ENCODE measurements at regions not wholly inside any gene's neighbourhood (a gene's known extent, or its start where the extent isn't known, plus 50 kb on each side); places are given as distances from the start of the nearest gene placed in this dataset.

GRCh38 chr4:14465507-14465906, 536.8 kb upstream of the CPEB2 start:
- no peak for DNase-seq (ENCODE audit: low read depth, low spot score)
- in situ Hi-C loops (cut with HindIII; ENCODE audit: low pct_unique_long_range_greater_than_20kb, low sequenced_read_pairs), result no loop called here

- in situ Hi-C loops (cut with HindIII; ENCODE audit: low pct_unique_long_range_greater_than_20kb, low sequenced_read_pairs), result no loop called here
These were observed 523.8 kb upstream of the CPEB2 start for GRCh38 chr4:14478504-14478903.

GRCh38 chr4:14496408-14496807, 505.9 kb upstream of the CPEB2 start:
- in situ Hi-C loops (cut with HindIII; ENCODE audit: low pct_unique_long_range_greater_than_20kb, low sequenced_read_pairs), result no loop called here
- no peak for DNase-seq (ENCODE audit: low read depth, low spot score)

More at GRCh38 chr4:14478504-14478903, 523.8 kb upstream of the CPEB2 start:
- DNase-seq (ENCODE audit: low read depth, low spot score), result no peak

GRCh38 chr4:14496969-14497368, 505.3 kb upstream of the CPEB2 start:
- in situ Hi-C loops (cut with HindIII; ENCODE audit: low pct_unique_long_range_greater_than_20kb, low sequenced_read_pairs), result no loop called here
- DNase-seq (ENCODE audit: low read depth, low spot score), result no peak

- DNase-seq (ENCODE audit: low read depth, low spot score), result no peak
These were observed 498.1 kb upstream of the CPEB2 start for GRCh38 chr4:14504162-14504561.

GRCh38 chr4:14513471-14513870, 488.8 kb upstream of the CPEB2 start:
- DNase-seq (ENCODE audit: low read depth, low spot score), result no peak

More at GRCh38 chr4:14504162-14504561, 498.1 kb upstream of the CPEB2 start:
- in situ Hi-C loops (cut with HindIII; ENCODE audit: low pct_unique_long_range_greater_than_20kb, low sequenced_read_pairs), result no loop called here

GRCh38 chr4:14515556-14515955, 486.7 kb upstream of the CPEB2 start:
- no peak for DNase-seq (ENCODE audit: low read depth, low spot score)
- in situ Hi-C loops (cut with HindIII; ENCODE audit: low pct_unique_long_range_greater_than_20kb, low sequenced_read_pairs), result no loop called here

More at GRCh38 chr4:14513471-14513870, 488.8 kb upstream of the CPEB2 start:
- in situ Hi-C loops (cut with HindIII; ENCODE audit: low pct_unique_long_range_greater_than_20kb, low sequenced_read_pairs), result no loop called here

GRCh38 chr4:14518136-14518535, 484.1 kb upstream of the CPEB2 start:
- no peak for DNase-seq (ENCODE audit: low read depth, low spot score)
- in situ Hi-C loops (cut with HindIII; ENCODE audit: low pct_unique_long_range_greater_than_20kb, low sequenced_read_pairs), result no loop called here

GRCh38 chr4:14520171-14520570, 482.1 kb upstream of the CPEB2 start:
- in situ Hi-C loops (cut with HindIII; ENCODE audit: low pct_unique_long_range_greater_than_20kb, low sequenced_read_pairs), result no loop called here
- no peak for DNase-seq (ENCODE audit: low read depth, low spot score)

GRCh38 chr4:14524276-14524675, 478.0 kb upstream of the CPEB2 start:
- in situ Hi-C loops (cut with HindIII; ENCODE audit: low pct_unique_long_range_greater_than_20kb, low sequenced_read_pairs), result no loop called here
- no peak for DNase-seq (ENCODE audit: low read depth, low spot score)

- no peak for DNase-seq (ENCODE audit: low read depth, low spot score)
These were observed 473.4 kb upstream of the CPEB2 start for GRCh38 chr4:14528918-14529317.

GRCh38 chr4:14529653-14530052, 472.6 kb upstream of the CPEB2 start:
- in situ Hi-C loops (cut with HindIII; ENCODE audit: low pct_unique_long_range_greater_than_20kb, low sequenced_read_pairs), result no loop called here
- peak; percentile 33 for DNase-seq (ENCODE audit: low read depth, low spot score)

More at GRCh38 chr4:14528918-14529317, 473.4 kb upstream of the CPEB2 start:
- in situ Hi-C loops (cut with HindIII; ENCODE audit: low pct_unique_long_range_greater_than_20kb, low sequenced_read_pairs), result no loop called here

- in situ Hi-C loops (cut with HindIII; ENCODE audit: low pct_unique_long_range_greater_than_20kb, low sequenced_read_pairs), result no loop called here
These were observed 469.8 kb upstream of the CPEB2 start for GRCh38 chr4:14532436-14532835.

GRCh38 chr4:14539246-14539645, 463.0 kb upstream of the CPEB2 start:
- DNase-seq (ENCODE audit: low read depth, low spot score), result no peak
- in situ Hi-C loops (cut with HindIII; ENCODE audit: low pct_unique_long_range_greater_than_20kb, low sequenced_read_pairs), result no loop called here

More at GRCh38 chr4:14532436-14532835, 469.8 kb upstream of the CPEB2 start:
- no peak for DNase-seq (ENCODE audit: low read depth, low spot score)

GRCh38 chr4:14545163-14545562, 457.1 kb upstream of the CPEB2 start:
- in situ Hi-C loops (cut with HindIII; ENCODE audit: low pct_unique_long_range_greater_than_20kb, low sequenced_read_pairs), result no loop called here
- DNase-seq (ENCODE audit: low read depth, low spot score), result no peak

- in situ Hi-C loops (cut with HindIII; ENCODE audit: low pct_unique_long_range_greater_than_20kb, low sequenced_read_pairs), result no loop called here
- DNase-seq (ENCODE audit: low read depth, low spot score), result no peak
These were observed 456.5 kb upstream of the CPEB2 start for GRCh38 chr4:14545807-14546206.

- in situ Hi-C loops (cut with HindIII; ENCODE audit: low pct_unique_long_range_greater_than_20kb, low sequenced_read_pairs), result no loop called here
- DNase-seq (ENCODE audit: low read depth, low spot score), result no peak
These were observed 450.2 kb upstream of the CPEB2 start for GRCh38 chr4:14552119-14552518.

- in situ Hi-C loops (cut with HindIII; ENCODE audit: low pct_unique_long_range_greater_than_20kb, low sequenced_read_pairs), result no loop called here
These were observed 442.6 kb upstream of the CPEB2 start for GRCh38 chr4:14559646-14560045.

GRCh38 chr4:14560577-14560976, 441.7 kb upstream of the CPEB2 start:
- in situ Hi-C loops (cut with HindIII; ENCODE audit: low pct_unique_long_range_greater_than_20kb, low sequenced_read_pairs), result no loop called here
- DNase-seq (ENCODE audit: low read depth, low spot score), result no peak

More at GRCh38 chr4:14559646-14560045, 442.6 kb upstream of the CPEB2 start:
- DNase-seq (ENCODE audit: low read depth, low spot score), result no peak

- no peak for DNase-seq (ENCODE audit: low read depth, low spot score)
- in situ Hi-C loops (cut with HindIII; ENCODE audit: low pct_unique_long_range_greater_than_20kb, low sequenced_read_pairs), result no loop called here
These were observed 439.4 kb upstream of the CPEB2 start for GRCh38 chr4:14562901-14563300.
